Lower lobe of right lung (tissue), 2 donors: ENCODE measurements at regions not wholly inside any gene's neighbourhood (a gene's known extent, or its start where the extent isn't known, plus 50 kb on each side); places are given as distances from the start of the nearest gene placed in this dataset.

Source experiments
- ATAC-seq, 2 donors: fragments of 200-7000 bp; cut with Tn5 transposase; one replicate each; pipeline ENCODE4 v1.9.1; 2020 to 2022; ENCODE audit warnings: mild to moderate bottlenecking in 2 of 2, moderate library complexity in 2 of 2
- DNase-seq: peaks from one replicate; pipeline ENCODE4 v3.0.0-alpha.2; 2020
- H3K27ac ChIP-seq: fragments of 200-600 bp; one replicate; pipeline ENCODE4 v1.8.0; 2022
- H3K27me3 ChIP-seq: fragments of 200-600 bp; one replicate; pipeline ENCODE4 v1.8.0; 2022; ENCODE audit warnings: low read depth
- H3K36me3 ChIP-seq: fragments of 200-600 bp; one replicate; pipeline ENCODE4 v1.8.0; 2022; ENCODE audit warnings: mild to moderate bottlenecking
- H3K4me1 ChIP-seq: fragments of 200-600 bp; one replicate; pipeline ENCODE4 v1.8.0; 2022
- H3K4me3 ChIP-seq: fragments of 200-600 bp; one replicate; pipeline ENCODE4 v1.8.0; 2022; ENCODE audit warnings: mild to moderate bottlenecking
- H3K9me3 ChIP-seq: fragments of 200-600 bp; one replicate; pipeline ENCODE4 v1.8.0; 2022
- intact Hi-C: fragments of 100-400 bp; cut with DNase I; formaldehyde crosslinking; loops from one replicate; pipeline ENCODE4 v1.11.0; 2022
- TF ChIP-seq, protein P1 (sequence below): fragments of 200-600 bp; IDR thresholded peaks from one replicate; pipeline ENCODE4 v1.8.0; 2022; ENCODE audit warnings: antibody characterized with exemption, mild to moderate bottlenecking
- donor health status: DM: no; HTN: yes; CAD: no; lungs with severe emphysema.

DNA sequence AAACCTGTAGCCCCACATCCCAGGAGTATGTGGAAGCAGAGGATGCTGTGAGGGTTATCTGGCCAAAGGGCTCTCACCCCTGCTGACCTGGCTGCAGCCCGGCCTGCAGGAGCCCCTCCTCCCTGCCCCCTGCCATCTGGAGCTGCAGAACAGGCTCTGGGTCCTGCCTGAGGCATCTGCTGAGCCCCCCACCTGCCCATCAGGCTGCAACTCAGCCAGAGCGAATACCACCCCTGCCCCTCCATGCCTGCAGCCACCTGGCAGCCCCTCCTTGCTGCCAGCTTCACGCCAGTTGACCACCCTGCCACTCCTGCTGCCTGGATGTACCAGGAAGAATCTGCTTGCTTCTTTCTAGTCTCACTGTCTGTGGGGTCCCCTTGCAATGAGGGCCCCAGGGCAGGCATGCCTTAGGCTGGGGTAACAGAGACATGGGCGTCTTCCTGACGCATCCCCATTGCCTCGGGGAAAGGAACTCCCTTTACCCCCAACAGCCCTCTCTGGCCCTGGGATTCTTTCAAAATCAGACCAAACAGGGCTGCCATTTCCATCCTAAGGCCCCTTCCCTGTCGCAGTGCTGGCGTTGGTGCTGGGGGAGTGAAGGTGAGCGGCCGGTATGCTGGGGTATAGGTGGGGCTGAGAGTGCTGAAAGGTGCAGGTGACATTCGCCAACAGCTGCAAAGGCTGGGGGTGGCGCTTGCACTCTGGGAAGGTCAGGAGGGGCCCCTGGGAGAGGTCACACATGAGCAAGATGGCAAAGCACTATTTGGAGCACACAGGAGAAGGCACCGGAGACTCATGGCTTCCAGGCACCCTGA is 1334.6 kb downstream of the TBC1D22A start:
- Histone ChIP-seq H3K4me3 (no peak overlapping the region), H3K9me3 (no peaks in the 10 kb centered on the region), H3K4me1 (no peaks in the 10 kb centered on the region), H3K27me3 (peaks cover 27% of the 10 kb centered on the region), H3K36me3 (no peaks in the 10 kb centered on the region), H3K27ac (no peak overlapping the region)
- TF ChIP-seq, protein P1, sequence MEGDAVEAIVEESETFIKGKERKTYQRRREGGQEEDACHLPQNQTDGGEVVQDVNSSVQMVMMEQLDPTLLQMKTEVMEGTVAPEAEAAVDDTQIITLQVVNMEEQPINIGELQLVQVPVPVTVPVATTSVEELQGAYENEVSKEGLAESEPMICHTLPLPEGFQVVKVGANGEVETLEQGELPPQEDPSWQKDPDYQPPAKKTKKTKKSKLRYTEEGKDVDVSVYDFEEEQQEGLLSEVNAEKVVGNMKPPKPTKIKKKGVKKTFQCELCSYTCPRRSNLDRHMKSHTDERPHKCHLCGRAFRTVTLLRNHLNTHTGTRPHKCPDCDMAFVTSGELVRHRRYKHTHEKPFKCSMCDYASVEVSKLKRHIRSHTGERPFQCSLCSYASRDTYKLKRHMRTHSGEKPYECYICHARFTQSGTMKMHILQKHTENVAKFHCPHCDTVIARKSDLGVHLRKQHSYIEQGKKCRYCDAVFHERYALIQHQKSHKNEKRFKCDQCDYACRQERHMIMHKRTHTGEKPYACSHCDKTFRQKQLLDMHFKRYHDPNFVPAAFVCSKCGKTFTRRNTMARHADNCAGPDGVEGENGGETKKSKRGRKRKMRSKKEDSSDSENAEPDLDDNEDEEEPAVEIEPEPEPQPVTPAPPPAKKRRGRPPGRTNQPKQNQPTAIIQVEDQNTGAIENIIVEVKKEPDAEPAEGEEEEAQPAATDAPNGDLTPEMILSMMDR: no peak
- intact Hi-C loops: no loop called here
- ATAC-seq (no peak), DNase-seq (no peak)

DNA sequence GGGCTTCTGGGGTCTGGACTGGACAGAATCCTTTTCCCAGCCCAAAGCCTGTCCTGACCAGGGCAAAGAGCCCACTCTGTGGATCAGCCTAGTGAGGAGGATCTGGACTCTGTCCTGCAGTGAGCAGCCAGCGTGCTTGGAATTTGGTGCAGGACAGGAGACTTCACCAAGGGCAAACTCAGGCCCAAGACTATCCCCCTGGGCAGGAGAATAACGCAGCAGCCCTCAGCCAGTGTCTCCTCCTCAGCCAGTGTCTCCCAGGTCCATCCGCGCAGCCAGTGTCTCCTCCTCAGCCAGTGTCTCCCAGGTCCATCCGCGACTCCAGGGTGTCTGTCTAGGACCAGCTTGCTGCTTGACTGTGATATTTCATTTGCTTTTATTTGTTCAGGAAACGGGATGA is 1334.0 kb downstream of the TBC1D22A start:
- TF ChIP-seq, protein P1: no peak
- DNase-seq (no peak), ATAC-seq (no peak)
- intact Hi-C loops: no loop called here
- H3K27me3 ChIP-seq: peaks cover 25% of the 10 kb centered on the region
- no peaks in the 10 kb centered on the region for H3K36me3 ChIP-seq
- H3K9me3 ChIP-seq: no peaks in the 10 kb centered on the region
- no peak overlapping the region for H3K27ac ChIP-seq
- no peak overlapping the region for H3K4me3 ChIP-seq
- H3K4me1 ChIP-seq: no peaks in the 10 kb centered on the region

- Histone ChIP-seq H3K4me1 (peaks cover 10% of the 10 kb centered on the region), H3K4me3 (no peak overlapping the region), H3K27me3 (peaks cover 16% of the 10 kb centered on the region), H3K27ac (no peak overlapping the region), H3K9me3 (no peaks in the 10 kb centered on the region), H3K36me3 (no peaks in the 10 kb centered on the region)
- ATAC-seq (no peak), DNase-seq (no peak)
- intact Hi-C loops: no loop called here
- TF ChIP-seq, protein P1: no peak
Measured at GRCh38 chr22:48093981-48094380, 1331.5 kb downstream of the TBC1D22A start.

- H3K27ac ChIP-seq: no peak overlapping the region
- H3K9me3 ChIP-seq: no peaks in the 10 kb centered on the region
- TF ChIP-seq, protein P1: no peak
- no peaks in the 10 kb centered on the region for H3K36me3 ChIP-seq
- ATAC-seq (no peak), DNase-seq (no peak)
- H3K4me1 ChIP-seq: peaks cover 10% of the 10 kb centered on the region
- H3K4me3 ChIP-seq: no peak overlapping the region
- intact Hi-C loops: no loop called here
- H3K27me3 ChIP-seq: peaks cover 10% of the 10 kb centered on the region
Measured at GRCh38 chr22:48092866-48093265, 1330.4 kb downstream of the TBC1D22A start.

GRCh38 chr22:48091656-48092223 is 1329.3 kb downstream of the TBC1D22A start:
- TF ChIP-seq, protein P1: no peak
- H3K9me3 ChIP-seq: no peaks in the 10 kb centered on the region
- H3K36me3 ChIP-seq: no peaks in the 10 kb centered on the region
- DNase-seq: no peak
- no peak overlapping the region for H3K4me3 ChIP-seq
- intact Hi-C loops: no loop called here
- H3K27me3 ChIP-seq: peaks cover 5% of the 10 kb centered on the region
- no peak overlapping the region for H3K27ac ChIP-seq
- ATAC-seq: no peak
- H3K4me1 ChIP-seq: peaks cover 10% of the 10 kb centered on the region
